Neuronal stem cell (in vitro differentiated cells): ENCODE measurements at regions not wholly inside any gene's neighbourhood (a gene's known extent, or its start where the extent isn't known, plus 50 kb on each side); places are given as distances from the start of the nearest gene placed in this dataset.

Experiments used
- DNase-seq: peaks from one replicate; pipeline ENCODE4 v3.0.0-alpha.2; 2013; ENCODE audit warnings: low spot score
- H2AFZ ChIP-seq: one replicate; pipeline ENCODE4 v1.6.1; 2013; ENCODE audit warnings: mild to moderate bottlenecking, low read length, inconsistent platforms
- H2AK5ac ChIP-seq: 2 replicates; pipeline ENCODE4 v1.6.1; 2013; ENCODE audit warnings: low read depth, mild to moderate bottlenecking, inconsistent platforms, low read length, moderate library complexity, mixed read lengths
- H2BK120ac ChIP-seq: 2 replicates; pipeline ENCODE4 v1.6.1; 2013; ENCODE audit warnings: low read depth, mild to moderate bottlenecking, inconsistent platforms, low read length, moderate library complexity, mixed read lengths
- H2BK12ac ChIP-seq: one replicate; pipeline ENCODE4 v1.6.1; 2013; ENCODE audit warnings: low read length, inconsistent platforms
- H2BK15ac ChIP-seq: 2 replicates; pipeline ENCODE4 v1.6.1; 2013; ENCODE audit warnings: mild to moderate bottlenecking, low read length, inconsistent platforms, mixed read lengths
- H2BK5ac ChIP-seq: one replicate; pipeline ENCODE4 v1.6.1; 2013; ENCODE audit warnings: inconsistent platforms, mild to moderate bottlenecking, low read length, moderate library complexity
- H3K14ac ChIP-seq: one replicate; pipeline ENCODE4 v1.6.1; 2013; ENCODE audit warnings: low read length, inconsistent platforms
- H3K18ac ChIP-seq: 2 replicates; pipeline ENCODE4 v1.6.1; 2013; ENCODE audit warnings: low read length, inconsistent platforms
- H3K23ac ChIP-seq: 2 replicates; pipeline ENCODE4 v1.6.1; 2013; ENCODE audit warnings: low read depth, mild to moderate bottlenecking, mixed read lengths, low read length, inconsistent platforms; ENCODE audit not compliant: poor library complexity
- H3K27ac ChIP-seq: replicated peaks from 3 replicates; pipeline ENCODE4 v1.5.1; 2013; ENCODE audit warnings: low read length, inconsistent platforms
- H3K27me3 ChIP-seq, 3 experiments: 2 replicates each; pipeline ENCODE4 v1.6.1; 2013; ENCODE audit warnings: low read length in 3 of 3, mild to moderate bottlenecking in 2 of 3, inconsistent platforms in 1 of 3, low read depth in 1 of 3, mixed read lengths in 1 of 3, moderate library complexity in 1 of 3; ENCODE audit not compliant: control insufficient read depth in 3 of 3, insufficient read depth in 3 of 3
- H3K36me3 ChIP-seq, 2 donors: replicated peaks in 1 of 2; 2 replicates each; pipeline ENCODE4 v1.6.1; 2013; ENCODE audit warnings: low read length in 2 of 2; ENCODE audit not compliant: control insufficient read depth in 2 of 2, insufficient read depth in 2 of 2
- H3K4ac ChIP-seq: 2 replicates; pipeline ENCODE4 v1.6.1; 2013; ENCODE audit warnings: inconsistent platforms, mild to moderate bottlenecking, low read length, moderate library complexity
- H3K4me1 ChIP-seq, 2 donors: 1 replicate in 1 of 2; 2 replicates in 1 of 2; pipeline ENCODE4 v1.6.1; 2013; ENCODE audit warnings: low read length in 2 of 2, low read depth in 1 of 2; ENCODE audit not compliant: control insufficient read depth in 2 of 2, insufficient read depth in 1 of 2
- H3K4me2 ChIP-seq: one replicate; pipeline ENCODE4 v1.6.1; 2013; ENCODE audit warnings: mild to moderate bottlenecking, low read length, inconsistent platforms; ENCODE audit not compliant: insufficient read depth, poor library complexity, severe bottlenecking
- H3K4me3 ChIP-seq, 2 donors: 2 replicates each; pipeline ENCODE4 v1.5.1; 2013; ENCODE audit warnings: low read length in 2 of 2, mild to moderate bottlenecking in 2 of 2, inconsistent platforms in 1 of 2, moderate library complexity in 1 of 2
- H3K79me1 ChIP-seq: one replicate; pipeline ENCODE4 v1.6.1; 2013; ENCODE audit warnings: low read depth, mild to moderate bottlenecking, inconsistent platforms, low read length, moderate library complexity
- H3K9ac ChIP-seq: one replicate; pipeline ENCODE4 v1.6.1; 2013; ENCODE audit warnings: mild to moderate bottlenecking, low read depth, low read length, inconsistent platforms; ENCODE audit not compliant: poor library complexity
- H3K9me3 ChIP-seq, 2 donors: replicated peaks in 1 of 2; 2 replicates each; pipeline versions ENCODE3 to v1.6.1; 2013; ENCODE audit warnings: low read length in 2 of 2, mild to moderate bottlenecking in 2 of 2, inconsistent platforms in 1 of 2, low read depth in 1 of 2, mixed read lengths in 1 of 2, moderate library complexity in 1 of 2; ENCODE audit not compliant: control insufficient read depth in 2 of 2, insufficient read depth in 1 of 2
- H4K8ac ChIP-seq: one replicate; pipeline ENCODE4 v1.6.1; 2013; ENCODE audit warnings: low read depth, mild to moderate bottlenecking, inconsistent platforms, low read length, moderate library complexity
- H4K91ac ChIP-seq: one replicate; pipeline ENCODE4 v1.6.1; 2013; ENCODE audit warnings: low read length, low read depth, mild to moderate bottlenecking, inconsistent platforms; ENCODE audit not compliant: poor library complexity
- WGBS, 2 donors: extraction: QIAGEN DNeasy Blood & Tissue Kit; methylation state at CpG; one replicate each; pipeline ENCODE4 v1.1.7; 2013; ENCODE audit warnings: missing lambda C conversion rate in 2 of 2, mixed read lengths in 1 of 2; ENCODE audit not compliant: insufficient read length in 2 of 2, insufficient replicate concordance in 1 of 2; ENCODE audit errors: extremely low coverage in 2 of 2; 5-methylcytosine and 5-hydroxymethylcytosine counted together

- Histone ChIP-seq H4K8ac (peak overlapping the region; percentile 65), H3K9ac (no peak overlapping the region), H2AK5ac (no peak overlapping the region), H3K79me1 (no peaks in the 10 kb centered on the region), H2BK12ac (no peak overlapping the region), H2BK15ac (no peak overlapping the region), H3K4me2 (no peak overlapping the region), H3K36me3 (no peaks in the 10 kb centered on the region), H3K27ac (no peak overlapping the region), H4K91ac (no peak overlapping the region), H2BK120ac (no peak overlapping the region), H2AFZ (no peak overlapping the region), H3K4ac (no peak overlapping the region), H3K4me3 (no peak overlapping the region), H3K23ac (no peak overlapping the region), H3K14ac (peak overlapping the region; percentile 82), H3K27me3 (no peaks in the 10 kb centered on the region), H3K9me3 (no peaks in the 10 kb centered on the region), H3K18ac (peak overlapping the region; percentile 7), H2BK5ac (no peak overlapping the region), H3K4me1 (no peaks in the 10 kb centered on the region)
- DNase-seq = no peak
- no CpG with 5 or more reads among the region's 2 CpGs for WGBS, 2 donors
These were observed 356.5 kb upstream of the MTPN start for GRCh38 chr7:136333636-136334035.

GRCh38 chr7:136326045-136326609 lies 349.0 kb upstream of the MTPN start:
- H3K4ac ChIP-seq = no peak overlapping the region
- H3K4me3 ChIP-seq = no peak overlapping the region
- H2BK12ac ChIP-seq = no peak overlapping the region
- H3K36me3 ChIP-seq = no peaks in the 10 kb centered on the region
- no peak overlapping the region for H2BK15ac ChIP-seq
- H3K4me2 ChIP-seq = no peak overlapping the region
- no peak overlapping the region for H3K23ac ChIP-seq
- H3K4me1 ChIP-seq = no peaks in the 10 kb centered on the region
- H3K27ac ChIP-seq = no peak overlapping the region
- no peaks in the 10 kb centered on the region for H3K9me3 ChIP-seq
- no peak overlapping the region for H2AFZ ChIP-seq
- H2AK5ac ChIP-seq = no peak overlapping the region
- no peak overlapping the region for H3K9ac ChIP-seq
- no peak overlapping the region for H2BK5ac ChIP-seq
- H4K8ac ChIP-seq = no peak overlapping the region
- WGBS, 2 donors = no CpG with 5 or more reads among the region's 4 CpGs
- H3K18ac ChIP-seq = no peak overlapping the region
- no peaks in the 10 kb centered on the region for H3K27me3 ChIP-seq
- H3K14ac ChIP-seq = no peak overlapping the region
- no peak for DNase-seq
- H2BK120ac ChIP-seq = no peak overlapping the region
- H4K91ac ChIP-seq = no peak overlapping the region
- no peaks in the 10 kb centered on the region for H3K79me1 ChIP-seq

GRCh38 chr7:136325578-136325977 lies 348.4 kb upstream of the MTPN start:
- no peak overlapping the region for H2BK15ac ChIP-seq
- no peaks in the 10 kb centered on the region for H3K79me1 ChIP-seq
- H3K14ac ChIP-seq = no peak overlapping the region
- no peak overlapping the region for H3K4ac ChIP-seq
- H3K23ac ChIP-seq = no peak overlapping the region
- DNase-seq = no peak
- no CpG with 5 or more reads among the region's 2 CpGs for WGBS, 2 donors
- no peak overlapping the region for H2AFZ ChIP-seq
- H3K4me1 ChIP-seq = no peaks in the 10 kb centered on the region
- no peak overlapping the region for H3K4me2 ChIP-seq
- H2BK120ac ChIP-seq = no peak overlapping the region
- H2BK5ac ChIP-seq = no peak overlapping the region
- no peak overlapping the region for H2BK12ac ChIP-seq
- no peak overlapping the region for H3K27ac ChIP-seq
- H3K27me3 ChIP-seq = no peaks in the 10 kb centered on the region
- H4K8ac ChIP-seq = no peak overlapping the region
- H3K4me3 ChIP-seq = no peak overlapping the region
- no peak overlapping the region for H3K18ac ChIP-seq
- no peaks in the 10 kb centered on the region for H3K9me3 ChIP-seq
- H4K91ac ChIP-seq = no peak overlapping the region
- H2AK5ac ChIP-seq = no peak overlapping the region
- H3K36me3 ChIP-seq = no peaks in the 10 kb centered on the region
- H3K9ac ChIP-seq = no peak overlapping the region

- Histone ChIP-seq H3K9me3 (no peaks in the 10 kb centered on the region), H4K91ac (no peak overlapping the region), H3K9ac (no peak overlapping the region), H4K8ac (no peak overlapping the region), H2AK5ac (no peak overlapping the region), H2BK120ac (no peak overlapping the region), H3K4me1 (no peaks in the 10 kb centered on the region), H2BK12ac (no peak overlapping the region), H2BK5ac (no peak overlapping the region), H3K27ac (no peak overlapping the region), H3K27me3 (no peaks in the 10 kb centered on the region), H2AFZ (no peak overlapping the region), H3K23ac (no peak overlapping the region), H3K14ac (no peak overlapping the region), H3K4me2 (no peak overlapping the region), H3K4me3 (no peak overlapping the region), H3K4ac (no peak overlapping the region), H3K18ac (no peak overlapping the region), H3K79me1 (no peaks in the 10 kb centered on the region), H3K36me3 (no peaks in the 10 kb centered on the region), H2BK15ac (no peak overlapping the region)
- no peak for DNase-seq
- WGBS, 2 donors = no CpG with 5 or more reads among the region's 2 CpGs
These were observed 347.9 kb upstream of the MTPN start for GRCh38 chr7:136325027-136325426.
